HG02970 (cell line): ENCODE measurements at regions not wholly inside any gene's neighbourhood (a gene's known extent, or its start where the extent isn't known, plus 50 kb on each side); places are given as distances from the start of the nearest gene placed in this dataset.

Experiments
- ATAC-seq: cut with Tn5 transposase; IDR thresholded peaks from one replicate; pipeline ENCODE4 v1.9.1; 2021; ENCODE audit warnings: mild to moderate bottlenecking, moderate library complexity, moderate number of reproducible peaks; ENCODE audit not compliant: unreplicated experiment, low FRiP score

- ATAC-seq = no peak
Measured at GRCh38 chr5:4150067-4150466, 554.4 kb downstream of the IRX1 start.

- ATAC-seq = no peak
Measured at GRCh38 chr5:4156153-4156552, 560.5 kb downstream of the IRX1 start.

DNA sequence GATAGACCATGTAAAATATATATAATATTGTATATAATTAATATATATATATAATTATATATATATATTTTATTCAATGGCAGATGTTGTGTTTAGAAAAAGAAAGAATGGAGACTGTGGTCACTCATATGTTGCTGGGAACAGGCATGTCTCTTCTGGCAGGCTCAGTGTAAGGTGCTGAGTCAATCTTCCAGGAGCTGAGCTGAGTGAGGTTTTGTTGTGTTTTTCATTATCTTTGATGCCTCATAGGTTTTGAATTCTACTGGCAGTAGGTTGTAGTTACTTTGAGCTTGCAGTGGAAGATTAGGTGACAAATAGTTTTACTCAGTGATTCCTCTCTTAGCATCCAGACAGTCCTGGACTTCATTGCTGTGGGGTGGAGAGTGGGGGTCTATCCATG, 561.3 kb downstream of the IRX1 start:
- no peak for ATAC-seq

GRCh38 chr5:4158750-4159447, 563.3 kb downstream of the IRX1 start:
- no peak for ATAC-seq

- ATAC-seq = no peak
Measured at GRCh38 chr5:4159681-4160080, 564.0 kb downstream of the IRX1 start.

DNA sequence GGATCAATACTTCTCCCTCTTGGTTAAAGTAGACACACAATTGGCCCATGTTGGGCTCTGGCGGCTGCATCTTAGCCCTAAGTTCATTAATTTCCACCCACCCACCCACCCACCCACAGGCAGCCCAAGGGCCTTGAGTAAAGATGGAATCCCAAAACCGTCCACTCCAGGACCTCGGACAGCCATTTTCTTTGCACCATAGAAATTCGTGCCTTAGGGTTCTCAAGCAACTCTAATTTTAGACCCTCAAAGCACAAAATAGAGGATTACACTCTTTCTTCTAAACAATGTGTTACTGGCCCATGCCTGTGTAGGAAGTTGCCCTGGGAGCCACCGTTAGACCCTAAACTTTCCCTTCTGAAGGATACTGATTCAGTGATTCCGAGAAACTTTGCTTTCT, 568.5 kb downstream of the IRX1 start:
- no peak for ATAC-seq

GRCh38 chr5:4180703-4181102, 585.1 kb downstream of the IRX1 start:
- no peak for ATAC-seq

DNA sequence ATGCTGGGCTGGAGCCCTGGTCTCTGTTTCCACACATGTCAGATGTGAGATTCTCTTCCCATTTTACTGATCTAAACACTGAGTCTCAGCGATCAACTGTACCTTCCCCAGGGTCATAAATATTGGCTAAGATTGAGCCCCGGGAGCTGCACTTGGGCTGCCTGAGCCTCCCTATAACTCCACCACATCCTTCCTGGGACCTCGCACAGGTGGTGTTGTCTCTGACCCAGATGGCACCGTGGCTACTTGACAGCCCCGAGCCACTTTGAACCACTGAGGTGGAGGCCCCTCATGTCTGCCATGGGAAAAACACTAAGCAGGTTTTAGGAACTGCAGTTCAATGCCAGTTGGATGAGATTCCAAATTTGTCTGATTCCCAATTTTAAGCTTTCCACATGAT, 586.5 kb downstream of the IRX1 start:
- no peak for ATAC-seq

GRCh38 chr5:4185127-4185526, 589.5 kb downstream of the IRX1 start:
- ATAC-seq = no peak

- ATAC-seq = no peak
Measured at GRCh38 chr5:4188704-4189103, 593.1 kb downstream of the IRX1 start.

- no peak for ATAC-seq
Measured at GRCh38 chr5:4189317-4189716, 593.7 kb downstream of the IRX1 start.

DNA sequence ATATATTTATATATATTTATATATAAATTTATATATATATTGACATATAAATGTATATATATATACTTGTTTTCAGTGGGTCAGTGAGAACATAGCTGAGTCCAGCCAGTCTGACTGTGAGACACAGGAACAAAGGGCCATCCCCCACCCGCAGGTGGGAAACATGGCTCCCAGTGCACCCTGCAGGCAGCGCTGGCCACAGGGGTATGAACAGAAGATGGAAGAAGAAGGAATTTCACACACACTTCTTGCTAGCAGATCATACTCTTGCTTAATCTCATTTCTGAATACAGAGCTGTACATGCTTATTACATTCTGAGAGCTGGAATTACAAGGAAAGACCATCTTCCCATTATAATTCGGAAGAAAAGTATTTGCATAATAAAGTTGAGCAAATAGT, 595.4 kb downstream of the IRX1 start:
- ATAC-seq = no peak

- ATAC-seq = no peak
Measured at GRCh38 chr5:4191703-4192102, 596.1 kb downstream of the IRX1 start.

- ATAC-seq = no peak
Measured at GRCh38 chr5:4192111-4192510, 596.5 kb downstream of the IRX1 start.

- no peak for ATAC-seq
Measured at GRCh38 chr5:4196744-4197143, 601.1 kb downstream of the IRX1 start.

- no peak for ATAC-seq
Measured at GRCh38 chr5:4197151-4197550, 601.5 kb downstream of the IRX1 start.

GRCh38 chr5:4198461-4198860, 602.8 kb downstream of the IRX1 start:
- no peak for ATAC-seq

DNA sequence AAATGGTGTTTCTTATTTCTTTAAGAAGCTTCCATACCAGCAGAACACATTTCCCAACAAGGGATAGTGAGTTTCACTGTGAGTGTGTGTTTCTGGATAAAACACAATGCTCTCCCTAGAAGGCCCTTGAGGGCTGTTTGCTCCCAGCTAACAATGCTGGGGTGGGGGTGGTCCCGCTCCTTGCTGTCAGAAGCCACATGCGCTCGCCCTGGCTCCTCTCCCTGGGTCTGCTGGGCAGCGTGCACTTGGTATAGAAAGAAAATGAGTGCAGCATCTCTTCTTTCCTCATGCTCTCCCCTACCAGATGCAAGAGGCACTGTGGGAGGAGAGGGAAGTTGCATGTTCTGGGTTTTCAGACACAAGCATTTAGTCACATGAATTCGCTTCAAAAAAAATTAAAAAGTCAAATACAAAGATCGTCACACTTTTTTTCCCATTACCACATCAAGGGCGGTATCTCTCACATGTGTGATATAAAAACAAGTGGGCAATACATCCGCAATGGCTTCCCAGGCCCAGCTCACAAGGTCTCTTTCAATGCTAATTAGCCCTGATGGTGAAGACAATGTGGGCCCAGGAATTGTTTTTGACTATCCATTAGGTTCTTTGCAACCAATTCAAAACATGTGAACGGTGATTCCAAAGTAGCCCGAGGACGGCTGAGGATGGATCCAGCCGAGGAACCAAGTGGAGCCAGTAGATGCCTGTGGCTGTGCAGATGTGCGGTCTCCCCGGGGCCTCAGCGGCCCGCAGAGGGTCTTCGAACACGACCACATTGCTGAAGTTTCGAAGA, 603.6 kb downstream of the IRX1 start:
- ATAC-seq = no peak

- no peak for ATAC-seq
Measured at GRCh38 chr5:4203146-4203545, 607.5 kb downstream of the IRX1 start.

DNA sequence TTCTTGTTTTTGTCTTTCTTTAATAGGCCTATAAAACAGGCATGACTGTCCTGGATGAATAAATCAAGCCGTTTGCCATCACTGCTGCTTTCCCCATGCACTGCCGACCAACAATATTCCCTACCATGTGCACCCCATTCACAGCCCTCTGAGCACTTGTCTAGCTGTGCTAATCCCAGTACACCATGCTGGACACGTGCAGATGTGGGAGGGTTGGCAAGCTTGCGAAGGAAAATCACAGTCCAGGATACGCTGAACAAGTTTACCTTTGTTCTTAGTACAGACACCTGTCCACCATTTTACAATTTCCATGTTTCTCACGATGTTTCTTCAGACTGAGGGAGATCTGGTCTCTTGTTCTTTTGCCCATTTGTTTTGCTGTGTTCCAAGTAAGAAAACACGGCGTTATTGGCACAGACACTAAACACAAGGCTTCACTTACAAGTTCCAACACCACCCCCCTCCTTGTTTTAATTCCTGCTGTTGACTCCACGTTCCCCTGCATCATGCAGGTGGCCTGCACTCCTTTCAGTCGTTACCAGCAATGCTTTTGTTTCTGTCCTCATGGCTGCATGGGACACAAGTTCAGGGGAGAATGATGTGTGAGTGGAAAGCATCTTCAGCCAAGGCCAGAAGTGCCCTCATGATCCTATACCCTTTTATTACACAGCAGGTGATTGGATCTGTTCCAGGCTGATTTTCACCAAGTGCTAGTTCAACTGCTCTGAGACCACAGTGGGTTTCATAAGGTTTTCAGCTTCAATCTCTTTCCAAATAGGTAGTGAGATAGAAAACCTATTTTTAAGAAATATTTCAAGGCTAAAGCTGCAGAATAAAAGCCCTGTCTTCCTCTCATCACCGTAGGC, 608.9 kb downstream of the IRX1 start:
- ATAC-seq = no peak

DNA sequence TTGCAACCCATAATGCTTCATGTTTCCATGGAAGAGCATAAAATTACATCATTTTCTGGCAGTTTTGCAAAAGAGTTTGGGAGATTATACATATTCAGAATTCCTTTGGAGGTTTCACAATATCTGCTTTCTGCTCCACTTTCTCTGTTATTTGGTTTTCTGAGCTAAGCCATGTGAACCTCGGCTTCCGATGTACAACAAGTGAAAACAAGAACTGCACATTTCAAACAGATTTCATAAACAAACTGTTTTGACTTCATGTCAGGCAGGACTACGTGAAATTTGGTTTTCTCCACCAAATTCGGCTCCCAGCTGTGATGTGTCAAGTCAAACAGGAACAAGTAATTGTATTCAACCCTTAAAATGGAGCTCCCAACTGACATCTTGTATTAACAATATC, 609.8 kb downstream of the IRX1 start:
- ATAC-seq = no peak
